ENCODE measurements at regions not wholly inside any gene's neighbourhood (a gene's known extent, or its start where the extent isn't known, plus 50 kb on each side); places are given as distances from the start of the nearest gene placed in this dataset.

DNA sequence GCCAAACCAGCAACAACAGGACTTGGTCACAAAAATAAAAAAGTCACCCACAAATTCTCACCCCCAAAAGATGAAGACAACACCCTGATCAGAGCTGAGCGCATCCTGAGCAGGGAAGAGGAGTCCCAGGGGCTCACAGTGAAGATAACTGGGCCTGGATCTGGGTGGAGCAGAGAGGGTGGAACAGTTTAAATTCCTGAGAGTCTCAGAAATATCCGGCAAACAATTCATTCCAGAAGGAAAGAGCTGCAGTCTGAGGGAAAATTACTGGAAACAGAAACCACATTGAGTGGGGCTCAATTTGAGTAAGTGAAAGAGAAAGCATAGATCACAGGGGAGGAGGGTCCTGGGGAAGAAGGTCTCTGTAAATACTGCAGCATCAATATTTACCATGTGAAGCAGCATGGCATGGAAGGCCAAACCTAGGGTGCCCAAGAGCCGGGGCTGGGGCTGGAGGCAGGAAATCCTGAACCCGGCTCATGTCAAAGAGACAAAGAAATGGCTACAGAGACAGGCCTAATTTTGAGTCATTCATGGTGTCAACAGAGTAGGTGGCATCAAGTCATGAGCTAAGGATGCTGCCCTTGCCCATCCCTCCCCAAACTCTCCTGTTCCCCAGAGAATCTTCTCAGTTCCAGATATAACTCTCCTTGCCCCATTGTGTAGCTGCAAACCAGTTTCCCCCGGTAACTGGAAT is 61.4 kb upstream of the ZBTB7C start:
- H3K36me3 ChIP-seq (ENCODE audit: insufficient read depth): no peaks in the 10 kb centered on the region
- no peaks in the 10 kb centered on the region for H3K9me2 ChIP-seq (ENCODE audit: insufficient read depth)
- H3K4me2 ChIP-seq: no peak overlapping the region
- no peaks in the 10 kb centered on the region for H4K20me1 ChIP-seq (replicated peaks; ENCODE audit: insufficient read depth)
- peaks cover 8% of the 10 kb centered on the region for H3K27me3 Mint-ChIP-seq (ENCODE audit: insufficient read depth, low read depth, poor library complexity)
- TF ChIP-seq ZNF114 (CRISPR knock-in tag; IDR thresholded peaks at IDR 0.05) (no peak), STAT1 (IDR thresholded peaks at IDR 0.05; ENCODE audit: unreplicated experiment) (no peak), POLR2AphosphoS5 (IDR thresholded peaks at IDR 0.05; ENCODE audit: low read depth) (no peak), ZNF331 (CRISPR knock-in tag; IDR thresholded peaks at IDR 0.05; ENCODE audit: low read depth) (no peak), CREB1 (CRISPR knock-in tag; IDR thresholded peaks at IDR 0.05; ENCODE audit: low read depth) (no peak), EZH2 (IDR thresholded peaks at IDR 0.05; ENCODE audit: low read depth, unreplicated experiment) (no peak), JUNB (IDR thresholded peaks at IDR 0.05; ENCODE audit: unreplicated experiment) (no peak), NANOG (IDR thresholded peaks at IDR 0.05; ENCODE audit: borderline replicate concordance) (no peak), EZH2phosphoT487 (IDR thresholded peaks at IDR 0.05; ENCODE audit: unreplicated experiment) (no peak)
- TF ChIP-seq, protein P1, sequence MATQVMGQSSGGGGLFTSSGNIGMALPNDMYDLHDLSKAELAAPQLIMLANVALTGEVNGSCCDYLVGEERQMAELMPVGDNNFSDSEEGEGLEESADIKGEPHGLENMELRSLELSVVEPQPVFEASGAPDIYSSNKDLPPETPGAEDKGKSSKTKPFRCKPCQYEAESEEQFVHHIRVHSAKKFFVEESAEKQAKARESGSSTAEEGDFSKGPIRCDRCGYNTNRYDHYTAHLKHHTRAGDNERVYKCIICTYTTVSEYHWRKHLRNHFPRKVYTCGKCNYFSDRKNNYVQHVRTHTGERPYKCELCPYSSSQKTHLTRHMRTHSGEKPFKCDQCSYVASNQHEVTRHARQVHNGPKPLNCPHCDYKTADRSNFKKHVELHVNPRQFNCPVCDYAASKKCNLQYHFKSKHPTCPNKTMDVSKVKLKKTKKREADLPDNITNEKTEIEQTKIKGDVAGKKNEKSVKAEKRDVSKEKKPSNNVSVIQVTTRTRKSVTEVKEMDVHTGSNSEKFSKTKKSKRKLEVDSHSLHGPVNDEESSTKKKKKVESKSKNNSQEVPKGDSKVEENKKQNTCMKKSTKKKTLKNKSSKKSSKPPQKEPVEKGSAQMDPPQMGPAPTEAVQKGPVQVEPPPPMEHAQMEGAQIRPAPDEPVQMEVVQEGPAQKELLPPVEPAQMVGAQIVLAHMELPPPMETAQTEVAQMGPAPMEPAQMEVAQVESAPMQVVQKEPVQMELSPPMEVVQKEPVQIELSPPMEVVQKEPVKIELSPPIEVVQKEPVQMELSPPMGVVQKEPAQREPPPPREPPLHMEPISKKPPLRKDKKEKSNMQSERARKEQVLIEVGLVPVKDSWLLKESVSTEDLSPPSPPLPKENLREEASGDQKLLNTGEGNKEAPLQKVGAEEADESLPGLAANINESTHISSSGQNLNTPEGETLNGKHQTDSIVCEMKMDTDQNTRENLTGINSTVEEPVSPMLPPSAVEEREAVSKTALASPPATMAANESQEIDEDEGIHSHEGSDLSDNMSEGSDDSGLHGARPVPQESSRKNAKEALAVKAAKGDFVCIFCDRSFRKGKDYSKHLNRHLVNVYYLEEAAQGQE (IDR thresholded peaks at IDR 0.05; ENCODE audit: unreplicated experiment): no peak
- TF ChIP-seq, protein P2, sequence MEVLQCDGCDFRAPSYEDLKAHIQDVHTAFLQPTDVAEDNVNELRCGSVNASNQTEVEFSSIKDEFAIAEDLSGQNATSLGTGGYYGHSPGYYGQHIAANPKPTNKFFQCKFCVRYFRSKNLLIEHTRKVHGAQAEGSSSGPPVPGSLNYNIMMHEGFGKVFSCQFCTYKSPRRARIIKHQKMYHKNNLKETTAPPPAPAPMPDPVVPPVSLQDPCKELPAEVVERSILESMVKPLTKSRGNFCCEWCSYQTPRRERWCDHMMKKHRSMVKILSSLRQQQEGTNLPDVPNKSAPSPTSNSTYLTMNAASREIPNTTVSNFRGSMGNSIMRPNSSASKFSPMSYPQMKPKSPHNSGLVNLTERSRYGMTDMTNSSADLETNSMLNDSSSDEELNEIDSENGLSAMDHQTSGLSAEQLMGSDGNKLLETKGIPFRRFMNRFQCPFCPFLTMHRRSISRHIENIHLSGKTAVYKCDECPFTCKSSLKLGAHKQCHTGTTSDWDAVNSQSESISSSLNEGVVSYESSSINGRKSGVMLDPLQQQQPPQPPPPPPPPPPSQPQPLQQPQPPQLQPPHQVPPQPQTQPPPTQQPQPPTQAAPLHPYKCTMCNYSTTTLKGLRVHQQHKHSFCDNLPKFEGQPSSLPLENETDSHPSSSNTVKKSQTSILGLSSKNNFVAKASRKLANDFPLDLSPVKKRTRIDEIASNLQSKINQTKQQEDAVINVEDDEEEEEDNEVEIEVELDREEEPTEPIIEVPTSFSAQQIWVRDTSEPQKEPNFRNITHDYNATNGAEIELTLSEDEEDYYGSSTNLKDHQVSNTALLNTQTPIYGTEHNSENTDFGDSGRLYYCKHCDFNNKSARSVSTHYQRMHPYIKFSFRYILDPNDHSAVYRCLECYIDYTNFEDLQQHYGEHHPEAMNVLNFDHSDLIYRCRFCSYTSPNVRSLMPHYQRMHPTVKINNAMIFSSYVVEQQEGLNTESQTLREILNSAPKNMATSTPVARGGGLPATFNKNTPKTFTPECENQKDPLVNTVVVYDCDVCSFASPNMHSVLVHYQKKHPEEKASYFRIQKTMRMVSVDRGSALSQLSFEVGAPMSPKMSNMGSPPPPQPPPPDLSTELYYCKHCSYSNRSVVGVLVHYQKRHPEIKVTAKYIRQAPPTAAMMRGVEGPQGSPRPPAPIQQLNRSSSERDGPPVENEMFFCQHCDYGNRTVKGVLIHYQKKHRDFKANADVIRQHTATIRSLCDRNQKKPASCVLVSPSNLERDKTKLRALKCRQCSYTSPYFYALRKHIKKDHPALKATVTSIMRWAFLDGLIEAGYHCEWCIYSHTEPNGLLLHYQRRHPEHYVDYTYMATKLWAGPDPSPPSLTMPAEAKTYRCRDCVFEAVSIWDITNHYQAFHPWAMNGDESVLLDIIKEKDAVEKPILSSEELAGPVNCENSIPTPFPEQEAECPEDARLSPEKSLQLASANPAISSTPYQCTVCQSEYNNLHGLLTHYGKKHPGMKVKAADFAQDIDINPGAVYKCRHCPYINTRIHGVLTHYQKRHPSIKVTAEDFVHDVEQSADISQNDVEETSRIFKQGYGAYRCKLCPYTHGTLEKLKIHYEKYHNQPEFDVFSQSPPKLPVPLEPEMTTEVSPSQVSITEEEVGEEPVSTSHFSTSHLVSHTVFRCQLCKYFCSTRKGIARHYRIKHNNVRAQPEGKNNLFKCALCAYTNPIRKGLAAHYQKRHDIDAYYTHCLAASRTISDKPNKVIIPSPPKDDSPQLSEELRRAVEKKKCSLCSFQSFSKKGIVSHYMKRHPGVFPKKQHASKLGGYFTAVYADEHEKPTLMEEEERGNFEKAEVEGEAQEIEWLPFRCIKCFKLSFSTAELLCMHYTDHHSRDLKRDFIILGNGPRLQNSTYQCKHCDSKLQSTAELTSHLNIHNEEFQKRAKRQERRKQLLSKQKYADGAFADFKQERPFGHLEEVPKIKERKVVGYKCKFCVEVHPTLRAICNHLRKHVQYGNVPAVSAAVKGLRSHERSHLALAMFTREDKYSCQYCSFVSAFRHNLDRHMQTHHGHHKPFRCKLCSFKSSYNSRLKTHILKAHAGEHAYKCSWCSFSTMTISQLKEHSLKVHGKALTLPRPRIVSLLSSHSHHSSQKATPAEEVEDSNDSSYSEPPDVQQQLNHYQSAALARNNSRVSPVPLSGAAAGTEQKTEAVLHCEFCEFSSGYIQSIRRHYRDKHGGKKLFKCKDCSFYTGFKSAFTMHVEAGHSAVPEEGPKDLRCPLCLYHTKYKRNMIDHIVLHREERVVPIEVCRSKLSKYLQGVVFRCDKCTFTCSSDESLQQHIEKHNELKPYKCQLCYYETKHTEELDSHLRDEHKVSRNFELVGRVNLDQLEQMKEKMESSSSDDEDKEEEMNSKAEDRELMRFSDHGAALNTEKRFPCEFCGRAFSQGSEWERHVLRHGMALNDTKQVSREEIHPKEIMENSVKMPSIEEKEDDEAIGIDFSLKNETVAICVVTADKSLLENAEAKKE (CRISPR knock-in tag; IDR thresholded peaks at IDR 0.05): no peak
- TF ChIP-seq, protein P3, sequence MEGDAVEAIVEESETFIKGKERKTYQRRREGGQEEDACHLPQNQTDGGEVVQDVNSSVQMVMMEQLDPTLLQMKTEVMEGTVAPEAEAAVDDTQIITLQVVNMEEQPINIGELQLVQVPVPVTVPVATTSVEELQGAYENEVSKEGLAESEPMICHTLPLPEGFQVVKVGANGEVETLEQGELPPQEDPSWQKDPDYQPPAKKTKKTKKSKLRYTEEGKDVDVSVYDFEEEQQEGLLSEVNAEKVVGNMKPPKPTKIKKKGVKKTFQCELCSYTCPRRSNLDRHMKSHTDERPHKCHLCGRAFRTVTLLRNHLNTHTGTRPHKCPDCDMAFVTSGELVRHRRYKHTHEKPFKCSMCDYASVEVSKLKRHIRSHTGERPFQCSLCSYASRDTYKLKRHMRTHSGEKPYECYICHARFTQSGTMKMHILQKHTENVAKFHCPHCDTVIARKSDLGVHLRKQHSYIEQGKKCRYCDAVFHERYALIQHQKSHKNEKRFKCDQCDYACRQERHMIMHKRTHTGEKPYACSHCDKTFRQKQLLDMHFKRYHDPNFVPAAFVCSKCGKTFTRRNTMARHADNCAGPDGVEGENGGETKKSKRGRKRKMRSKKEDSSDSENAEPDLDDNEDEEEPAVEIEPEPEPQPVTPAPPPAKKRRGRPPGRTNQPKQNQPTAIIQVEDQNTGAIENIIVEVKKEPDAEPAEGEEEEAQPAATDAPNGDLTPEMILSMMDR (conservative IDR thresholded peaks at IDR 0.05; ENCODE audit: low read depth in 2 of 2): no peak
- TF ChIP-seq, protein P4, sequence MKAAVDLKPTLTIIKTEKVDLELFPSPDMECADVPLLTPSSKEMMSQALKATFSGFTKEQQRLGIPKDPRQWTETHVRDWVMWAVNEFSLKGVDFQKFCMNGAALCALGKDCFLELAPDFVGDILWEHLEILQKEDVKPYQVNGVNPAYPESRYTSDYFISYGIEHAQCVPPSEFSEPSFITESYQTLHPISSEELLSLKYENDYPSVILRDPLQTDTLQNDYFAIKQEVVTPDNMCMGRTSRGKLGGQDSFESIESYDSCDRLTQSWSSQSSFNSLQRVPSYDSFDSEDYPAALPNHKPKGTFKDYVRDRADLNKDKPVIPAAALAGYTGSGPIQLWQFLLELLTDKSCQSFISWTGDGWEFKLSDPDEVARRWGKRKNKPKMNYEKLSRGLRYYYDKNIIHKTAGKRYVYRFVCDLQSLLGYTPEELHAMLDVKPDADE (IDR thresholded peaks at IDR 0.05): no peak
- H3K27me3 ChIP-seq (ENCODE audit: insufficient read depth): no peaks in the 10 kb centered on the region
- no peak overlapping the region for H3K27ac ChIP-seq (ENCODE audit: low read depth)
- peaks cover 5% of the 10 kb centered on the region; the same call in 1 of the 3 replicates for H3K9me3 Mint-ChIP-seq
- no peak overlapping the region for H3K4me3 Mint-ChIP-seq
- ATAC-seq: no peak
- no peaks in the 10 kb centered on the region for H3F3A ChIP-seq (replicated peaks; ENCODE audit: low read depth)
- no peak for DNase-seq (ENCODE audit: low spot score)
- H3K27ac Mint-ChIP-seq: no peak overlapping the region
- H3K79me2 ChIP-seq (replicated peaks; ENCODE audit: insufficient read depth): no peaks in the 10 kb centered on the region
- H3K4me1 ChIP-seq (ENCODE audit: insufficient read depth): no peaks in the 10 kb centered on the region
- no peaks in the 10 kb centered on the region for H3K36me3 Mint-ChIP-seq (ENCODE audit: low read depth)
- no peaks in the 10 kb centered on the region for H3K4me1 Mint-ChIP-seq
- H2AFZ ChIP-seq: no peak overlapping the region
- no peak overlapping the region for H3K4me3 ChIP-seq
